Omental fat pad (tissue), 3 donors: ENCODE measurements at regions not wholly inside any gene's neighbourhood (a gene's known extent, or its start where the extent isn't known, plus 50 kb on each side); places are given as distances from the start of the nearest gene placed in this dataset.

ENCODE experiments used
- ATAC-seq: fragments of 150-250 bp; one replicate; pipeline ENCODE4 v1.9.1; 2016; ENCODE audit warnings: mild to moderate bottlenecking, moderate library complexity; ENCODE audit not compliant: low FRiP score
- DNase-seq: peaks from one replicate; pipeline ENCODE4 v3.0.0-alpha.2; 2019; ENCODE audit warnings: low spot score
- TF ChIP-seq, protein P1 (sequence below), 3 donors: fragments of 450-650 bp; IDR thresholded peaks; one replicate each; pipeline ENCODE4 v1.5.1; 2016 to 2017; ENCODE audit warnings: antibody characterized with exemption in 3 of 3, mild to moderate bottlenecking in 3 of 3, moderate library complexity in 2 of 3

DNA sequence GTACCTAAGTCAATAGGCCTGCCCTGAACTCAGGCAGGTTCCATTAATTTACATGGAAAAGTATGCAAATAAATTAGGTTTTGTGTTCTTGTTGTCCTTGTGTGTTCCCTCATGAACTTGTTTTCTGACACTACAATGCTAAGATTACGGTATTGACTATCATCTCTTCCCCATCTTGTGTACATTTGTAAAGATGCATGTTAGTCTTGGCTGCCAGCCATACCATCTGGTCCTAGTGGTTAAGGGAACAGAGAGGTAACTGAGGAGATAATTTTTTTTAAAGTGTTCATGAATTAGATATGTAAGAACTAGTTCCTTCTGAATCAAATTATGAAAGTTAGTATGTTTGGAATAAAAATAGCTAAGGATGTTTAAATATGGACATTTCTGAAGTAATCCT is 167.6 kb upstream of the ADAMTS5 start:
- TF ChIP-seq, protein P1, sequence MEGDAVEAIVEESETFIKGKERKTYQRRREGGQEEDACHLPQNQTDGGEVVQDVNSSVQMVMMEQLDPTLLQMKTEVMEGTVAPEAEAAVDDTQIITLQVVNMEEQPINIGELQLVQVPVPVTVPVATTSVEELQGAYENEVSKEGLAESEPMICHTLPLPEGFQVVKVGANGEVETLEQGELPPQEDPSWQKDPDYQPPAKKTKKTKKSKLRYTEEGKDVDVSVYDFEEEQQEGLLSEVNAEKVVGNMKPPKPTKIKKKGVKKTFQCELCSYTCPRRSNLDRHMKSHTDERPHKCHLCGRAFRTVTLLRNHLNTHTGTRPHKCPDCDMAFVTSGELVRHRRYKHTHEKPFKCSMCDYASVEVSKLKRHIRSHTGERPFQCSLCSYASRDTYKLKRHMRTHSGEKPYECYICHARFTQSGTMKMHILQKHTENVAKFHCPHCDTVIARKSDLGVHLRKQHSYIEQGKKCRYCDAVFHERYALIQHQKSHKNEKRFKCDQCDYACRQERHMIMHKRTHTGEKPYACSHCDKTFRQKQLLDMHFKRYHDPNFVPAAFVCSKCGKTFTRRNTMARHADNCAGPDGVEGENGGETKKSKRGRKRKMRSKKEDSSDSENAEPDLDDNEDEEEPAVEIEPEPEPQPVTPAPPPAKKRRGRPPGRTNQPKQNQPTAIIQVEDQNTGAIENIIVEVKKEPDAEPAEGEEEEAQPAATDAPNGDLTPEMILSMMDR (IDR thresholded peaks at IDR 0.05), result no peak
- no peak for ATAC-seq

DNA sequence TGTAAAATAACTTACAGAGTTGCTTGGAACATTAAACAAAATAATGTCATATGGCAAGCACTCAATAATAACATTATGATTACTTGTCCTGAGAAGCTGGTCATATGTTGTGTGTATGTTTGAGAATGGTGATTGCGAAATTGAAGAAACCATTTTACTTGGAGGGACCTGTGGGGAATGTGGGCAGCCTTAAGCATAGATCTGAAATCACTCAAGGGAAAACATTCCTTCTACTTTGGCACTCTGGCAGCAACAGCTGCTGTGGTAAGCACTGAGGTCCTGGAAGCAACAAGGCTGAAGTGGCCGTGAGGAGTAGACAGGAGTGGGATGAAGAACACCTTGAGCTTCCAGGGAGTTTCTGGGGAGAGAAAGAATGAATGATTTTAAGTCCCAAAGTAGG is 165.4 kb upstream of the ADAMTS5 start:
- TF ChIP-seq, protein P1 (IDR thresholded peaks at IDR 0.05), result no peak
- ATAC-seq (no peak), DNase-seq (no peak)

More for the DNA sequence above, 167.6 kb upstream of the ADAMTS5 start:
- no peak for DNase-seq

DNA sequence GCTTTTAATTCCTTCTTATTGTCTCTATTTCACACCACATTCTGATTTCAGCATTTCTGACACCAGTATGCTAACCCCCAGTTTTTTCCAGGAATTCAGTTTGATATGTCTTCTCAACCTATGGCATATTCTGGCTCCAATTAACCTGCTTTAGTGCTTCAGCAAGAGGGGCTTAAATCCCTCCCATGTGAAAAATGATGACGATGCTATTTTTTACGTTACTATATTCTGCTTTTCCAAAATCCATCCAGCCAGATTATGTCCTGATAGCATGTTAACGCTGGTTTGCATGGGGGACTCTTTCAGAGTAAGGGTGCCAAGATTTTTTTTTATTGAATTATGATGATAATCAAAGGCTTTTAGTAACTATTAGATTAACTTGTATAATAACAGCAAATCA is 163.3 kb upstream of the ADAMTS5 start:
- ATAC-seq (no peak), DNase-seq (no peak)
- TF ChIP-seq, protein P1 (IDR thresholded peaks at IDR 0.05), result no peak

DNA sequence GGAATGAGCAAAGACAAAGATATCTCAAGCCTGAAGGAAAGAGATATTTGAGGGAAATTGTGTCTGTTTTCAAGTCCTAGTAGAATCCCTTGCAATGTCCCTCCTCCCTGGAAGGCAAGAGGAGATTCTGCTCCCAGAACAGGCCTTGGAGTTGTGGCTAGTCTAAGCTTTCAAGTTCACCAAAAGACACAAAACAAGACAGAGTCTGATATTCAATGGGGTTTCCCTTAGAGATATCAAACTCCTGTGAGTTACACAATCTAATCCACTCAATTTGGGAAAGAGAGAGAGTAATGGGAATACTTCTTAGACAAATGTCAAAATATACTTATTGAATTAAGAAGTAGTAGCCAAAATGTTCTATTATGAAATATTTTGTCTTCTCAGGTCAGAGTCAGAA is 162.8 kb upstream of the ADAMTS5 start:
- no peak for ATAC-seq
- no peak for DNase-seq
- TF ChIP-seq, protein P1 (IDR thresholded peaks at IDR 0.05), result no peak

DNA sequence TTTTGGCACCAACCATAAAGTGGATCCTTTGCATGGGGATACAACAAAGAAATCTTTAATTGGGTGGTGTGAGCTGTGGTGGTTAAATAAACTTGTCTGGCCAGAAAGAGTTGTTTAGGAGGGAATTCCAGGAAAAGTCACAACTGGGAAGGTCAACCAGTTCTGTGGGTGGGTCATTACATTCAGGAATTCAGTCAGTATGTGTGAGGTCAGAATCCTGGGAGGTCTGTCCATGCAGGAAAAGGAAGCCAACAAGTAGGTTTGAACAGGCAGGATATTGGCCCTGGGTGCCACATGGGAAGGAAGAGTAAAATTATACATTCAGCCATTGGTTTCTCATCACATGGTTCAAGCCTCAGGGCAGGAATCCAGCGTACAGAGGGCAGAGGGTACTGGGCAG is 162.3 kb upstream of the ADAMTS5 start:
- DNase-seq (no peak), ATAC-seq (no peak)
- TF ChIP-seq, protein P1 (IDR thresholded peaks at IDR 0.05), result no peak

DNA sequence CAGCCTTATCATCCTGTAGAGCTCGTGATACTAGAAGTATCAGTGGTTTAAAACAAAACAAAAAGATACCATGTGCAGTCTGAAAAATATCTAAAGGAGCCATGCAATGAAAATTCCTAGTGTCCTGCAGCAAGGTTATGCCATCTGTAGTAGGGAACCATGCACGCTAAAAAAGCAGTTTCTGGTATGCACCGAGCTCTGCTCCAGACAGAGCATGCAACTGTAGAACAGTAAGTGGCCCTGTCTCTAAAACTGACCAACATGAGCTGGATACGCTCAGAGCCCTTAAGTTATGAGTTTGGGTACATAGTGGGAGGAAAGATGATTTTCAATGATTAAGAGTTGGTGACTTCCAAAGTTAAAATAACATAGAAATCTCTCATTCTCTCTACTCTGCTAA is 159.3 kb upstream of the ADAMTS5 start:
- TF ChIP-seq, protein P1 (IDR thresholded peaks at IDR 0.05), result no peak
- no peak for DNase-seq
- no peak for ATAC-seq

DNA sequence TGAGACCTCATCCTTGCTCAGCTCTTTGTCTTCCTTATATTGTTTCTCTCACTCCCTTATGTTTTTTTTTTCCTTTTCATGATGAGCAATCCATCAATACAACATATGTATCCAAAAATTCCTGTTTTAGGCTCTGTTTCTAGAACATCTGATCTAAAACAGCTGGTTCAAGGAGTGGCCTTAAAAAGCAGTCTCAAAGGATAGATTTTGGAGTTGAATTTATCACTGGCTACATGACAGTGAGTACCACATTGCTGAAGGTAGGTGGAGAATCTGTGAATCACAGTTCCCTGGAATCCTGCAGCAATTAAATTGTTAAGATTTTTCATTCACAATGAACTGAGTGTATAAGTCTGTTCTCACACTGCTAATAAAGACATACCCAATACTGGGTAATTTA is 155.8 kb upstream of the ADAMTS5 start:
- DNase-seq (no peak), ATAC-seq (no peak)
- TF ChIP-seq, protein P1 (IDR thresholded peaks at IDR 0.05), result no peak
